ENCODE measurements at regions not wholly inside any gene's neighbourhood (a gene's known extent, or its start where the extent isn't known, plus 50 kb on each side); places are given as distances from the start of the nearest gene placed in this dataset.

DNA sequence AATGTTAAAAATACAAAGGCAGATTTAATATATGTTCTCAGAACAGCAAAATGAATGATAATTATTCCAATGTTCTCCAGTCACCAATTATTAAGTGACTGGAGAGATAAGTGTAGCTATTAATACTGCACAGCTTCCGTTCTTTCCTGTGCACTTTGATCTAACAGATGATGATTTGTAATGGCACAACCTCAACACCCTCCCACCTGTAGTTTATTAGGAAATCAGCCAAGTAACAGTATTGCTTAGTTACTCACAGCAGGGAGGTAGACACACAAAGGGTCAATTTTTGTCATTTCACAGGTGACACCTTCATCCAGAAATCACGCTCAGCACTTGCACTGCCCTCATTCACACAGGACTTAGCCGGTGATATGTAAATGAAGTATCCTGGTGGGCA lies 688.1 kb downstream of the EPHA3 start:
- Histone ChIP-seq H2AFZ (no peak overlapping the region), H3K27me3 (ENCODE audit: insufficient read depth, low read depth) (no peaks in the 10 kb centered on the region), H3K4me2 (no peak overlapping the region), H3K9me3 (ENCODE audit: insufficient read depth, low read depth) (no peaks in the 10 kb centered on the region; the same call in 1 of the 2 replicates), H3K4me1 (replicated peaks; ENCODE audit: insufficient read depth) (no peaks in the 10 kb centered on the region), H4K20me1 (ENCODE audit: insufficient read depth) (no peaks in the 10 kb centered on the region), H3K27ac (no peak overlapping the region), H3K79me2 (ENCODE audit: low read depth) (no peaks in the 10 kb centered on the region), H3F3A (ENCODE audit: insufficient read depth, low read depth) (no peaks in the 10 kb centered on the region), H3K4me3 (no peak overlapping the region), H3K9me2 (ENCODE audit: insufficient read depth) (peaks cover 6% of the 10 kb centered on the region; the same call in 1 of the 2 replicates), H3K36me3 (ENCODE audit: low read depth) (no peaks in the 10 kb centered on the region)
- intact Hi-C loops (cut with micrococcal nuclease; ENCODE audit: unreplicated experiment): no loop called here
- no TSS peak for BruUV-seq (replicated peaks)
- DNase-seq: no peak
- ChIA-PET POLR2A (ENCODE audit: unreplicated experiment) (no interaction called here), CTCF (no interaction called here)
- TF ChIP-seq, protein P1, sequence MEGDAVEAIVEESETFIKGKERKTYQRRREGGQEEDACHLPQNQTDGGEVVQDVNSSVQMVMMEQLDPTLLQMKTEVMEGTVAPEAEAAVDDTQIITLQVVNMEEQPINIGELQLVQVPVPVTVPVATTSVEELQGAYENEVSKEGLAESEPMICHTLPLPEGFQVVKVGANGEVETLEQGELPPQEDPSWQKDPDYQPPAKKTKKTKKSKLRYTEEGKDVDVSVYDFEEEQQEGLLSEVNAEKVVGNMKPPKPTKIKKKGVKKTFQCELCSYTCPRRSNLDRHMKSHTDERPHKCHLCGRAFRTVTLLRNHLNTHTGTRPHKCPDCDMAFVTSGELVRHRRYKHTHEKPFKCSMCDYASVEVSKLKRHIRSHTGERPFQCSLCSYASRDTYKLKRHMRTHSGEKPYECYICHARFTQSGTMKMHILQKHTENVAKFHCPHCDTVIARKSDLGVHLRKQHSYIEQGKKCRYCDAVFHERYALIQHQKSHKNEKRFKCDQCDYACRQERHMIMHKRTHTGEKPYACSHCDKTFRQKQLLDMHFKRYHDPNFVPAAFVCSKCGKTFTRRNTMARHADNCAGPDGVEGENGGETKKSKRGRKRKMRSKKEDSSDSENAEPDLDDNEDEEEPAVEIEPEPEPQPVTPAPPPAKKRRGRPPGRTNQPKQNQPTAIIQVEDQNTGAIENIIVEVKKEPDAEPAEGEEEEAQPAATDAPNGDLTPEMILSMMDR (conservative IDR thresholded peaks at IDR 0.05): no peak
- TF ChIP-seq EZH2 (IDR thresholded peaks at IDR 0.05; ENCODE audit: low read depth): no peak

DNA sequence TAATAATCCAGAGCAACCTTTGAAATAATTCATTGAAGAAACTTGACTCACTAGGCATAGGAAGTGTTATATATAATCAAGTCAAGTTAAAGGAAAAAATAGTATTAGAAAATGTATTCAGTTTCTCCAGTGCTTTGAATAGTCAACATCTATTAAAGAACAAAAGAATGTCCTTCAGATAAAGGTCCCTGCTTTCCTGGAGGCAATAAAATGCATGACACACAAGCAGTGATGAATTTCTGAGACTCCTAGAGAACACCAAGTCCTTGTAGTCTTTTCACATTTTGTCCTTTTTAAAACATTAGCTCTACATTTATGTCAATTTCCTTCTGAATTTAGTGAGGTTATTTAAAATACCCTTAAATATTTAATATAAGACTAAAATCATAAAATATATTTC lies 695.5 kb downstream of the EPHA3 start:
- Histone ChIP-seq H3K4me3 (no peak overlapping the region), H2AFZ (no peak overlapping the region), H3K27me3 (ENCODE audit: insufficient read depth, low read depth) (no peaks in the 10 kb centered on the region), H3K79me2 (ENCODE audit: low read depth) (no peaks in the 10 kb centered on the region), H3K9me2 (ENCODE audit: insufficient read depth) (no peaks in the 10 kb centered on the region; the same call in 1 of the 2 replicates), H3K4me2 (no peak overlapping the region), H3K36me3 (ENCODE audit: low read depth) (no peaks in the 10 kb centered on the region), H4K20me1 (ENCODE audit: insufficient read depth) (no peaks in the 10 kb centered on the region), H3K4me1 (replicated peaks; ENCODE audit: insufficient read depth) (no peaks in the 10 kb centered on the region), H3K9me3 (ENCODE audit: insufficient read depth, low read depth) (no peaks in the 10 kb centered on the region; the same call in 1 of the 2 replicates), H3F3A (ENCODE audit: insufficient read depth, low read depth) (no peaks in the 10 kb centered on the region), H3K27ac (no peak overlapping the region)
- TF ChIP-seq, protein P1 (conservative IDR thresholded peaks at IDR 0.05): no peak
- TF ChIP-seq EZH2 (IDR thresholded peaks at IDR 0.05; ENCODE audit: low read depth): no peak
- ChIA-PET POLR2A (ENCODE audit: unreplicated experiment) (no interaction called here), CTCF (no interaction called here)
- BruUV-seq (replicated peaks): no TSS peak
- DNase-seq: no peak
- intact Hi-C loops (cut with micrococcal nuclease; ENCODE audit: unreplicated experiment): no loop called here

- H3K36me3 ChIP-seq (ENCODE audit: low read depth): no peaks in the 10 kb centered on the region
- no peak overlapping the region for H3K4me3 ChIP-seq
- intact Hi-C loops (cut with micrococcal nuclease; ENCODE audit: unreplicated experiment): no loop called here
- no peak overlapping the region for H3K27ac ChIP-seq
- no peaks in the 10 kb centered on the region for H3K27me3 ChIP-seq (ENCODE audit: insufficient read depth, low read depth)
- ChIA-PET POLR2A (ENCODE audit: unreplicated experiment) (no interaction called here), CTCF (no interaction called here)
- no peaks in the 10 kb centered on the region for H4K20me1 ChIP-seq (ENCODE audit: insufficient read depth)
- no peaks in the 10 kb centered on the region; the same call in 1 of the 2 replicates for H3K9me2 ChIP-seq (ENCODE audit: insufficient read depth)
- TF ChIP-seq, protein P1 (conservative IDR thresholded peaks at IDR 0.05): no peak
- TF ChIP-seq EZH2 (IDR thresholded peaks at IDR 0.05; ENCODE audit: low read depth): no peak
- H3K79me2 ChIP-seq (ENCODE audit: low read depth): no peaks in the 10 kb centered on the region
- no TSS peak for BruUV-seq (replicated peaks)
- no peak for DNase-seq
- H3K9me3 ChIP-seq (ENCODE audit: insufficient read depth, low read depth): no peaks in the 10 kb centered on the region; the same call in 1 of the 2 replicates
- no peak overlapping the region for H3K4me2 ChIP-seq
- H2AFZ ChIP-seq: no peak overlapping the region
- H3F3A ChIP-seq (ENCODE audit: insufficient read depth, low read depth): no peaks in the 10 kb centered on the region
- H3K4me1 ChIP-seq (replicated peaks; ENCODE audit: insufficient read depth): no peaks in the 10 kb centered on the region
Observed at GRCh38 chr3:89803711-89804110, 696.3 kb downstream of the EPHA3 start.
